HepG2 (cell line): ENCODE measurements at regions not wholly inside any gene's neighbourhood (a gene's known extent, or its start where the extent isn't known, plus 50 kb on each side); places are given as distances from the start of the nearest gene placed in this dataset.

Experiments
- ATAC-seq: fragments of 200-7000 bp; cut with Tn5 transposase; 3 replicates; pipeline ENCODE4 v1.9.1; 2020; ENCODE audit warnings: mild to moderate bottlenecking, moderate library complexity
- BruUV-seq: library from RNA; stranded (reverse); fragments of 400-500 nt; replicated peaks from 2 replicates; lab custom pipeline; 2021; lab: Mats Ljungman, UMichigan
- CTCF ChIA-PET: fragments of 300-600 bp; formaldehyde crosslinking; extraction: SDS; loops from one replicate; lab custom pipeline; 2021; ENCODE audit warnings: low total read pairs, inconsistent platforms, low intra/inter-chr PET ratio; lab: Yijun Ruan, JAX
- POLR2A ChIA-PET: fragments of 350-600 bp; sonication (Branson Sonifier 250); formaldehyde crosslinking; loops from one replicate; lab custom pipeline; 2020; ENCODE audit warnings: antibody characterized with exemption, inconsistent platforms; lab: Yijun Ruan, JAX
- DNase-seq: peaks from one replicate; pipeline ENCODE4 v3.0.0-alpha.2; 2015; ENCODE audit warnings: low spot score
- FAIRE-seq: peaks from 3 replicates; lab custom pipeline; 2011; peaks lifted over from hg19 to GRCh38; lab: Jason Lieb, UNC
- H2AFZ ChIP-seq: one replicate; pipeline ENCODE4 v1.6.1; 2011; ENCODE audit warnings: low read length, inconsistent platforms
- H3K27ac ChIP-seq: fragments of 300-600 bp; 3 replicates; pipeline ENCODE4 v1.8.0; 2011; ENCODE audit warnings: mixed run types, mild to moderate bottlenecking, mixed read lengths, low read length, inconsistent platforms; ENCODE audit not compliant: insufficient read depth; ENCODE audit errors: extremely low read length
- H3K27me3 ChIP-seq, 2 experiments: fragments of 200-600 bp in 1 of 2; 2 replicates in 1 of 2; 3 replicates in 1 of 2; pipeline versions ENCODE4 v1.6.0 to v1.8.0; 2011; ENCODE audit warnings: low read length in 2 of 2, mild to moderate bottlenecking in 2 of 2, moderate library complexity in 2 of 2, inconsistent platforms in 1 of 2; ENCODE audit not compliant: insufficient read depth in 2 of 2, control insufficient read depth in 1 of 2
- H3K36me3 ChIP-seq, 2 experiments: fragments of 200-600 bp in 1 of 2; replicated peaks in 1 of 2; 2 replicates in 1 of 2; 3 replicates in 1 of 2; pipeline versions ENCODE4 v1.5.1 to v1.8.0; 2011; ENCODE audit warnings: low read length in 2 of 2, inconsistent platforms in 1 of 2; ENCODE audit not compliant: insufficient read depth in 2 of 2, control insufficient read depth in 1 of 2
- H3K4me1 ChIP-seq: 2 replicates; pipeline ENCODE4 v1.5.1; 2012; ENCODE audit warnings: low read length, inconsistent platforms; ENCODE audit not compliant: insufficient read depth
- H3K4me2 ChIP-seq: 2 replicates; pipeline ENCODE4 v1.6.0; 2011; ENCODE audit warnings: low read depth, low read length, inconsistent platforms
- H3K4me3 ChIP-seq, 3 experiments: fragments of 200-600 bp in 1 of 3; sonication (generic), shearing (Covaris generic) in 1 of 3; replicated peaks in 1 of 3; 2 replicates each; pipeline ENCODE4 v1.5.1; 2011 to 2016; ENCODE audit warnings: low read length in 3 of 3, inconsistent platforms in 2 of 3, low read depth in 2 of 3, mild to moderate bottlenecking in 2 of 3, control low read depth in 1 of 3, mixed read lengths in 1 of 3; ENCODE audit not compliant: insufficient read depth in 1 of 3
- H3K79me2 ChIP-seq: one replicate; pipeline ENCODE4 v1.6.1; 2011; ENCODE audit warnings: low read length, inconsistent platforms; ENCODE audit not compliant: insufficient read depth
- H3K9ac ChIP-seq: 2 replicates; pipeline ENCODE4 v1.6.0; 2011; ENCODE audit warnings: mild to moderate bottlenecking, low read depth, low read length, inconsistent platforms; ENCODE audit not compliant: insufficient read depth
- H3K9me3 ChIP-seq: 2 replicates; pipeline ENCODE4 v1.5.1; 2012; ENCODE audit warnings: mild to moderate bottlenecking, low read length
- H4K20me1 ChIP-seq: 2 replicates; pipeline ENCODE4 v1.6.0; 2011; ENCODE audit warnings: inconsistent platforms, mild to moderate bottlenecking, low read length, moderate library complexity; ENCODE audit not compliant: insufficient read depth
- DRAP1 ChIP-seq: IDR thresholded peaks from 2 replicates; pipeline ENCODE4 v1.6.1; 2016; ENCODE audit warnings: missing genetic modification reagents, missing compliant biosample characterization
- HNRNPLL ChIP-seq: fragments of 200-400 bp; formaldehyde crosslinking; IDR thresholded peaks from 2 replicates; pipeline ENCODE4 v1.6.1; 2017; ENCODE audit warnings: mild to moderate bottlenecking, low read depth, low read length; ENCODE audit not compliant: poor library complexity, severe bottlenecking
- LCORL ChIP-seq, 2 experiments: fragments of 450-650 bp in 1 of 2; sonication (generic) in 1 of 2; formaldehyde crosslinking in 1 of 2; IDR thresholded peaks; 2 replicates each; pipeline versions ENCODE4 v1.5.0 to v1.6.1; 2017 to 2020; ENCODE audit warnings: antibody characterized with exemption in 1 of 2, missing genetic modification reagents in 1 of 2
- NFKBIZ ChIP-seq: IDR thresholded peaks from 2 replicates; pipeline ENCODE4 v1.6.1; 2018; ENCODE audit warnings: missing genetic modification reagents, missing compliant biosample characterization
- ONECUT2 ChIP-seq: sonication (generic); formaldehyde crosslinking; IDR thresholded peaks from 2 replicates; pipeline ENCODE4 v1.4.0; 2020; ENCODE audit warnings: missing genetic modification reagents
- SMAD3 ChIP-seq: sonication (generic); formaldehyde crosslinking; IDR thresholded peaks from 2 replicates; pipeline ENCODE4 v1.4.0; 2020; ENCODE audit warnings: missing genetic modification reagents
- SOX5 ChIP-seq: IDR thresholded peaks from 2 replicates; pipeline ENCODE4 v1.6.1; 2016; ENCODE audit warnings: borderline replicate concordance
- SP140L ChIP-seq: sonication (generic); formaldehyde crosslinking; IDR thresholded peaks from 2 replicates; pipeline ENCODE4 v1.4.0; 2020; ENCODE audit warnings: missing genetic modification reagents, borderline replicate concordance
- TMF1 ChIP-seq: sonication (generic); formaldehyde crosslinking; IDR thresholded peaks from 2 replicates; pipeline ENCODE4 v1.8.1; 2022; ENCODE audit warnings: low read depth, missing genetic modification reagents
- ZBTB38 ChIP-seq: sonication (generic); formaldehyde crosslinking; IDR thresholded peaks from 2 replicates; pipeline ENCODE4 v1.5.1; 2020; ENCODE audit warnings: mild to moderate bottlenecking, missing genetic modification reagents
- ZNF326 ChIP-seq: sonication (generic); formaldehyde crosslinking; IDR thresholded peaks from 2 replicates; pipeline ENCODE4 v1.4.0; 2020; ENCODE audit warnings: missing genetic modification reagents, borderline replicate concordance
- ZNF563 ChIP-seq: sonication (generic); formaldehyde crosslinking; IDR thresholded peaks from 2 replicates; pipeline ENCODE4 v1.8.0; 2022; ENCODE audit warnings: mild to moderate bottlenecking, moderate library complexity, missing genetic modification reagents
- ZNF570 ChIP-seq: sonication (generic); formaldehyde crosslinking; IDR thresholded peaks from 2 replicates; pipeline ENCODE4 v1.4.0; 2020; ENCODE audit warnings: mild to moderate bottlenecking, missing genetic modification reagents, borderline replicate concordance
- ZNF816 ChIP-seq: sonication (generic); formaldehyde crosslinking; IDR thresholded peaks from 2 replicates; pipeline ENCODE4 v1.8.0; 2022; ENCODE audit warnings: missing genetic modification reagents, mild to moderate bottlenecking, borderline replicate concordance
- ZNF839 ChIP-seq: sonication (generic); formaldehyde crosslinking; IDR thresholded peaks from 2 replicates; pipeline ENCODE4 v1.4.0; 2020; ENCODE audit warnings: missing genetic modification reagents, mild to moderate bottlenecking, borderline replicate concordance
- WGBS: methylation state at CpG from one replicate; pipeline ENCODE4 v1.1.6; 2017; ENCODE audit warnings: low lambda C conversion rate; 5-methylcytosine and 5-hydroxymethylcytosine counted together
- in situ Hi-C: cut with HindIII; loops from 2 replicates; pipeline ENCODE4 v1.10.0; 2017; ENCODE audit warnings: low pct_unique_long_range_greater_than_20kb; ENCODE audit not compliant: extremely low pct_ligation_motif_present
- intact Hi-C: fragments of 100-400 bp; cut with micrococcal nuclease; formaldehyde crosslinking; loops from one replicate; pipeline ENCODE4 v1.10.0; 2022; ENCODE audit not compliant: unreplicated experiment

- CTCF ChIA-PET, result no interaction called here
- Histone ChIP-seq H3K27me3 (no peaks in the 10 kb centered on the region), H3K27ac (no peak overlapping the region), H3K4me1 (no peaks in the 10 kb centered on the region), H3K9ac (no peak overlapping the region), H3K9me3 (no peaks in the 10 kb centered on the region), H3K79me2 (no peaks in the 10 kb centered on the region), H3K4me2 (no peak overlapping the region), H2AFZ (no peak overlapping the region), H3K4me3 (no peak overlapping the region), H3K36me3 (no peaks in the 10 kb centered on the region), H4K20me1 (no peaks in the 10 kb centered on the region)
- BruUV-seq, result no TSS peak
- intact Hi-C loops (no loop called here), in situ Hi-C loops (no loop called here)
- TF ChIP-seq SP140L (CRISPR knock-in tag) (no peak), ZNF839 (CRISPR knock-in tag) (no peak), ZNF570 (CRISPR knock-in tag) (no peak), SOX5 (CRISPR knock-in tag) (no peak), ZNF563 (CRISPR knock-in tag) (no peak), NFKBIZ (CRISPR knock-in tag) (no peak), LCORL (IDR thresholded peaks at IDR 0.05) (no peak), LCORL (CRISPR knock-in tag; IDR thresholded peaks at IDR 0.05) (no peak), ONECUT2 (CRISPR knock-in tag) (no peak), HNRNPLL (no peak), ZNF326 (CRISPR knock-in tag) (no peak), ZBTB38 (CRISPR knock-in tag) (no peak), TMF1 (CRISPR knock-in tag) (no peak), DRAP1 (CRISPR knock-in tag) (no peak), ZNF816 (no peak), SMAD3 (CRISPR knock-in tag) (no peak)
- DNase-seq (no peak), ATAC-seq (no peak), FAIRE-seq (no peak)
- WGBS, result 12% methylated on average over 3 of the region's 3 CpGs
- POLR2A ChIA-PET, result no interaction called here
These were observed 483.7 kb downstream of the ENC1 start for GRCh38 chr5:74156728-74157383.
